ENCODE measurements at regions not wholly inside any gene's neighbourhood (a gene's known extent, or its start where the extent isn't known, plus 50 kb on each side); places are given as distances from the start of the nearest gene placed in this dataset.
"Not testable (repeated sequence)": the region's sequence is repeated elsewhere in the genome, so short reads cannot be mapped to it uniquely, and the experiment has no call there.

DNA sequence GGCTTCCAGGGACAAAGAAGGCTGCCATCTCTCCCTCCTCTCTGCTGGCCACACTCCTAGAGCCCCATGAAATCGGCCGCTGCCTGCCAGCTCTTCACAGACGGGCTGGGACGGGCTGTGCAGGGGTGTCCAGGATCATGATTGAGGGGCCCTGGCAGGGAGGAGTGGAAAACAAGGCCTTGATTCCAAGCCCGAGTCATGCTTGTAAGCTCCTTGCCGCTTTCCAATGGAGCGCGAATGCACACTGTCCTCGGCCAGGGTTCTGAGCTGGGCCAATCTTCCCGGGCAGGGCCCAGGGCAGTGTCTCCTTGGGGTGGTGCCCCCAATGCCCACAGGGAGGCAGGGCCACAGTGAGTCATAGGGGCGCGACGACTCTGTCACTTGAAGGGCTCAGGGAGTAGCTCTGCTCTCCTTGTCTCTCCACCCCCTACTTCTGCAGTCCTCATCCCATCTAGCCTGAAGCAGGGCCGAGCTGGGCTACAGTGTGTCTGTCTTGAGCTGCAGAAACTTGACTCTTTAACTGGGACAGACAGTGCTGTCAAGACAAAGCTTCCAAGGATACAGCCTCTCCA lies 186.2 kb upstream of the SVIL start:
- DNase-seq = peak in 1 of 2 experiments; percentile 44

DNA sequence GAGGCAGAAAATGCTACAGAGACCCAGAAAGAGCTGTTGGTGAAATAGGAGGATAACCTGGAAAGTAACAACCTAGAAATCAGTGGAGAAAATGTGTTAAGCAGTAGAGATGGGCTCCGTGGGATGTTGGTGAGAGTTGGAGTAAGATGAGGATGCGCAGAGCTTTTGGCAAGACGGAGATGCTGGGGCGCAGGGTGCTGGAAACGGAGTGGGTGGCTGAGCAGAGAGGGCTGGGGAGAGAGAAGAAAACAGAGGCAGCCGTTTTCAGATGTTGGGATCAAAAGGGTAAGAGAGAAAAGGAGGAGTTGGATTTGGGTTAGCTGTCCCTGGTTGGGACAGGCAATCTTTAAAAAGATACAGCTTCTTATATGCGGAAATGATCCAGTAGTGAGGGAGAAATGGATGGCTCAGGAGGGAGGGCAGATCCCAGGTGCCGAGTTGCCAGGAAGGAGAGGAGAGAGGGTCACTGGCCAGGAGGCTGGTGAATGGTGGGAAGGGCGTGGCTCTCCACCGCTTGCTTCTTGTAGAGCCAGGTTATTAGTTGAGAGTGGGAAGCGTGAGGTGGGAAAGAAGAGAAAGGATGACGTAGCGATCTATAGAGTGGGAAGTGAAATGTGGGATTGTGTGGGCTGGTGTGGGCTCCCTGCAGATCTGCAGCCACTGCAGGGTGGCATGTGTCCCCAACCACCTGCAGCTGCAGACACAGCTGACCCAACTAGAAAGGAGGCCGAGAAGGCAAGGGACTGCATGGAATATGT lies 182.2 kb upstream of the SVIL start:
- no peak for DNase-seq

DNA sequence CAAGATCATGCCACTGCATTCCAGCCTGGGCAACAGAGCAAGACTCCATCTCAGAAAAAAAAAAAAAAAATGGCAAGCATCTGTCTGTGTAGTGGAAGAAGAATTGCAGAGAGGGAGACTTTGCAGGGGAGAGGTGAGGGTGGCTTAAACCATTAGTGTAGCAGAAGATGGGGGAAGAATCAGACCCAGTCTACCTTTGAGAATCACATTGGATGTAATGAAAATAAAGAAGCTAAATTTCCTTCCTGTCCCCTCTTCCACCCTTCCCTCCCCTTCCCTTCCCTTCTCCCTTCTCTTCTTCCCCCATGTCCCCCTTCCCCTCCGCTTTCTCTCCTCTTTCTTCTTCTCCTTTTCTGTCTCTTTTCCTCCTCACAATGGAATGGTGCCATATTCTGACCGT lies 180.8 kb upstream of the SVIL start:
- DNase-seq = no peak

DNA sequence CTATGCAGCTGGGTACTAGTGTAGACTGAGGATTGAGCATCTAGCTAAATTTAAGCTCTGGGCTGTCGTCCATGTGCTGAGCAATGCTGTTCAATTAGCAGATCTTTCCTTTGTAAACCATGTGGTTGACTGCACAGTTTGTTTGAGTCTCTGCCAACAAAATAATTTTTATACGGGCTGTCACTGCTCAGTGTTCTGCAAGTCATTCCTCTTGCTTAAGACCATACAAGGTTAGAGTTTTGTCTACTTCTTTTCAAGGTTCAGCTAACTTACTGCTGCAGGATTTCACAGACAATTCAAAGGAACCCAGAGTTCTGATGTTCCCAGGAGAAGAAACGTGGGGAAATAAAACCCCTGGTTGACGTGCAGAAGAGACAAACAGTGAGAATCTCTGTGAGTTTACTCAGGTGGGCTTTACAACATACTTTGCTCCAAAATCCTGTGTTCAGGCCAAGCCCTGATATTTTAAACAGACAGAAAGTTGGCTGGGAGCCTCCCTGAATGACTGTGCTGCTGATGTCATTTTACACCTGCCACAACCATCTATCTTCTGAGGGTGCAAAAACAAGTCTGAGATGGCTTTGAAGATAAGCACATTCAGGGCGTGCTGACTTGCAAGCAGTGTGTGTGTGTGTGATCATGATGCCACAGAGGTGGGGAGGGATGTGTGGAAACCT lies 177.1 kb upstream of the SVIL start:
- peak; percentile 35 to 76 for DNase-seq

DNA sequence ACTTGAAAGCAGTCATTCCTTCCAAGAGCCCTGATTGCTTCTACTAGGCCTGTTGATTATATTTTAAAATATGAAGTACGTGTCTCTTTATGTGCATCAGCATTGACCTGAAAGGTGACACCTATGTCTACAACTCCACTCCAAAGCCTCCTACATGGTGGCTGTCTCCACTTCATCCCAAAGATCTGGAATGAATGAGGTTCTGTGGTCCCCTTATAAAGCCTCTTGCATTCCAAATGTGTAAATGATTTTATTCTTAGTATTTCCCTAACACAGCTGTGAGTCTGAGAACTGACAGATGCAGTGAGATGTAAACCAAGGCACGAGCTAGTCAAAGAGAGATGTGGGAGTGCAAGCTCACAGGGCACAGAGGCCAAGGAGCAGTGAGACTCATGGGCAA lies 176.0 kb upstream of the SVIL start:
- no peak for DNase-seq

DNA sequence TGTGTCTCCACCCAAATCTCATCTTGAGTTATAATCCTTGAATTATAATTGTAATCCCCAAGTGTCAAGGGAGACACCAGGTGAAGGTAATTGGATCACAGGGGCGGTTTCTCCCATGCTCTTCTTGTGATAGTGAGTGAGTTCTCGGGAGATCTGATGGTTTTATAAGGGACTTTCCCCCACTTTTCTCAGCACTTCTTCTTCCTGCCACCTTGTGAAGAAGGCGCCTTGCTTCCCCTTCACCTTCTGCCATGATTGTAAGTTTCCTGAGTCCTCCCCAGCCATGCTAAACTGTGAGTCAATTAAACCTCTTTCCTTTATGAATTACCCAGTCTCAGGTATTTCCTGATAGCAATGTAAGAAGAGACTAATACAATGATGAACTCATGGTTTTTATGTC lies 175.5 kb upstream of the SVIL start:
- not testable (repeated sequence) for DNase-seq

DNA sequence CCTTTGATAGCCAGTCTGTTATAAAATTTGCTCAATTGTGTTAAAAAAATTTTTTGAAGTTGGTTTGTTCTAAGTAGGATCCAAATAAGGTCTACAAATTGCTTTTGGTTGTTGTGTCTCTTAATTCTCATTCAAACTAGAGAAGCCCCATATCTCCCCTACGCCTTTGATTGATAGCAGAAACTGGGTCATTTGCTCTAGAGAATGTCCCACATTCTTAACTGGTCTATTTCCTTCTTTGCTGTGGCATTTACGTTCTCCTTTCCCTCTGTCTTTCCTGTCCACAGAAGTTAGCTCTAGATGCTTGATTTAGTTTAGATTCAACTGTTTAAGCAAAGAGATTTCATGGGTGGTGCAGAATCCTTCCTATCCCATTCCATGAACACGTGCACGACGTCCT lies 174.6 kb upstream of the SVIL start:
- no peak for DNase-seq

DNA sequence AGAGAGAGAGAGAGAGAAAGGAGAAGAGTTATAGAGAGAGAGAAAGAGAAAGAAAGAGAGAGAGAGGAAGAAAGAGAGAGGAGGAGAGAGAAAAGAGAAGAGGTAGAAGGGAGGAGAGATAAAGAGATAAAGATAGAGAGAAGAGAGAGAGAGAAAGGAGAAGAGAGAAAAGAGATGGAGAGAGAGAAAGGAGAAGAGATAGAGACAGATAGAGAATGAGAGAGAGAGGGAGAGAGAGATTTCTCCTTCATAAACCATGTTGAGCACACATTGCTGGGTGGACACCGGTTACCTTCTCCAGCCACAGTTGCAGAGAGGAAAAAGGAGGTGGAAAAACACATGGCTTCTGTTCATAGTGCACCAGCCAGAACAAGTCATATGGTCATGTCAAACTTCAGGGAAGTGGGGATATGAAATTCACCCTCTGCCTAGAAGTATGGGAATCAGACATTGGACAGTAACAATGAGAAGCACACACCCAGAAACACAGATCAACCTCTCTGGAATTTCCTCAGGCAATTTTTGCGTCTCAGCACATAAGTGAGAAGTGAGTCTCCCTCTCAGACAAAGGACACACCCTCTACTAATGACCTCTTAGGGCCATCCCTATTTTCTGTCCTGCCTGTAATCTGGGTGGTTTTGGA lies 172.5 kb upstream of the SVIL start:
- DNase-seq = no peak

DNA sequence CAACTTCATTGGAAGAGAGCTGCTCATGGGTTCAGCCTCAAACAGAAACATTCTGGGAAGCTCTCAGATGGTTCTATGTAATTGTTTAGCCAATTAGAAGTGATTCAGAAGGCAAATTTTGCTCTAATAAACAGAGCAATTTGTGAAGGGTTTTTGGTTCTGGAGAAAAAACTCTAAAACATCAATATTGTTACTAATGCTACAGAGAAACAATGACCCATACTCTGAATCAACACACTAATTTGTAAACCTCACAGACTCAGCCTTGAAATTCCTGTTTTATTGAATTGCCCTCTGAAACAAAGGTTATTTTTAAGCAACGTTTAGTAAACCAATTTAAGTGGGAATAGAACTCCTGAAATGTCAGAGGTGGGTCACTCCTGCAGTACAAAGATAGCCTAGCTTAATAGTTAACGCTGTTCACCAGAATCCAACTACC lies 171.6 kb upstream of the SVIL start:
- no peak for DNase-seq

DNA sequence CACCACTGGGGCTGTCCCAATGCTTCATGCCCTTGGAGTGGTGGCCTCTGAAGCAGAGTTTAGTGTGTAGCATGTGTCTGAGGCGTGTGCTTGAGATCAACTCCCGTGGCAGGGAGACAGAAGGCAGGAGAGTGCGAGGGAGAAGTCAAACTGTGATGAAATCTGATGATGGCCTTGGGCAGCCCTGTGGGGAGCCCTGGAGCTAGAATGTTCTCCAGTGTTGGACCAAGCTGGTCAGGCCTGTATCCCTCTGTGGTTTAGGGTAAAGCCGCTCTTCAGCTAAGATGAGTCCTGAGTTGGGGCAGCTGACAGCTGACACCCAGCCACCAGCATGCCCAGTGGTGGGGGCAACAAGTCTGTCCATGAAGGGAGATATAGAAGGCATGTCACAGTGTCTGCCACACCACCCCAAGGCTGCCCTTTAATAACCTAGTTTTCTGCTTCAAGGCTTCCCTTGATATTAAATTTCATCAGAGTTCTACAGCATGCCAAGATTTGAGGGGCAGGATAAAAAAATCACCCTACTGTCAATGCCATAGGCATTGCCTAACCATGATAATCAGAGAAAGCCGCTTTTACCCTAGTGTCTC lies 170.5 kb upstream of the SVIL start:
- DNase-seq = peak in 1 of 2 experiments; percentile 8

DNA sequence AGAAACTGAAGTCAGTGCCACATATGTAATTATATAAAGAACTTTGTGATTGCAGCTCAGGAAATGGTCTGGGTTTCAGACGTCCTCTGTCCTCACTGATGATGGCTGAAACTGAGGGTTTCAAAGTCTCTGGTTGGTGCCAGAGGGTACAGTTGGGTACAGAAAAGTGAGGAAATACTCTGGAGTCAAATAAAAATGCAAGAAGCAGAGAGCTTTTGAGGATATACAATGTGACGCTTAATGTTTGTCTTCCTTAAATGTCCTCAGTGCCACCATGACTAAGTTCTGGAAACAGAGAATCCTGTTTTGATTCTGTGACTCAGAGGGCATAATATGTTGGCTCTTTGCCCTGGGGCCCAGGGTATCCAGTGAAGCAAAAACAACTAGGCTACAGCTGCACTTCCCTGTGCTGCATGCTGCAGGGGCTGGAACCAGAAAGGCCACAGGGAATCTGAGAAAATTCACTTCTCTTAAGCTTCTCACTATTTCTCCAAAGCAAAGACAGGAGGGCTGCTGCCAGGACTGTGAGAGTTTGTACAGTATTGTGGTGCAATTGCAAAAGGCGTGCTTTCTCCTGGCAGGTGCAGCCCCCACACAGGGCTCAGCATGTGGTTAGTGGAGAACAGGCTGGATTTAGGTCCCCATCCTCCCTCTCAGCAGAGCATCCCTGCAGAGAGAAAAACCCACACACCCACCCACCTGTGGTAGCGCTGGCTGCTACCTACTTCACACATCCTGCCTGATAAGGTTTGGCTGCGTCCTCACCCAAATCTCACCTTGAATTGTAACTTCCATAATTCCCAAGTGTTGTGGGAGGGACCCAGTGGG lies 169.5 kb upstream of the SVIL start:
- peak; percentile 38 to 77 for DNase-seq

DNA sequence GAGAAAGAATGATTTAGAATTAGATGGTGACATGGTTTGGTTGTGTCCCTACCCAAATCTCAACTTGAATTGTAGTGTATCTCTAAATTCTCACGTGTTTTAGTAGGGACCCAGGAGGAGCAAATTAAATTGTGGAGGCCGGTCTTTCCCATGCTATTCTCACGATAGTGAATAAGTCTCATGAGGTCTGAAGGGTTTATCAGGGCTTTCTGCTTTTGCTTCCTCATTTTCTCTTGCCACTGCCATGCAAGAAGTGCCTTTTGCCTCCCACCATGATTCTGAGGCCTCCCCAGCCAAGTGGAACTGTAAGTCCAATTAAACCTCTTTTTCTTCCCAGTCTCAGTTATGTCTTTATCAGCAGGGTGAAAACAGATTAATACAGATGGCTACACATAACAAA lies 167.4 kb upstream of the SVIL start:
- no peak for DNase-seq

DNA sequence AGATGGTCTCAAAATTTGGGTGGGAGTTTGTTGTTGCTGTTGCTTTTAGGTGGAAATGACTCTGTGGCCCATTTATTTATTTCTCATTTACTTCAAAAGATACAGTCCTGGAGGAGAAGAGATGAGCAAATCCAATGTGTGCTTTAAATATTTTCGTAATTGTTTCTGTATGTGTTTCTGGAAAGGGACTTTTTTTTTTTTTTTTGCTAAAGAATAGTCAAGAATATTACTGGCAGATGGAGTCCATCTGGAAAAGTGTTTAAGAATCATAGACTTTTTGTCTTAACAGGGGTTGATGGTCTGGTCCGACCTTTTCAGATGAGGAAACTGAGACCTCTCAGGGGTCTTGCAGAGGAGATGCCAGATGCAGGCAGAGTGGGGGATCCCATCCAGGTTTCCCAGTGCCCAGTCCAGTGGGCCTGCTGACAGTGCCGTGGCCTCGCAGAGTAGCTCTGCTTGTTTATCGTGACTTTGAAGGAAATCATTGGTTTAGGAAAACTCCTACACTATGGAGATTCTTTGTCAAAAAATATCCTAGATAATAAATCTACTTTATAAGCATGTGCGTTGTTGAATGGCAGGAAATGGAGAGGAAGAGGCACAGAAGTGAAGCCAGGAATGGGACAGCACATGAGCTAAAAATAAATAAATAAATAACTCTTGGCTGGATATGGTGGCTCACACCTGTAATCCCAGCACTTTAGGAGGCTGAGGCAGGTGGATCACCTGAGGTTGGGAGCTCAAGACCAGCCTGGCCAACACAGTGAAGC lies 164.3 kb upstream of the SVIL start:
- DNase-seq = no peak

DNA sequence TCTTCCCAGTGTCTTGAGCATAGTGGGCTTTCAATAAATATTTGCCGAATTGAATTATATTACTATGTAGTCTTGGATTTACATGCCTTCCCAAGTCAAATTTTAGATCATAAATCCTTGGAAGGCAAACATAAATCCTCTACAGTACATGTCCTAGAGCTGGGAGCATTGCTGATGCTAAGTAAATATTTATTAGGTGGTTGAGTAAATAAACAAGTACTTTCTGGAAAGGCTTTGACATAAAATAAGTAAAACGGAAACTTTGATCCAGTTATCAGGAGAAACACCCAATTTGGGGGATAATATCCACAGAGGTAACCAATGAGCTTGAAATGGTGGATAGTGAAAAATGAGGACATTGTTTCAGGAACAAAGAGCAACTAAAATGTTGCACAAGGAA lies 162.8 kb upstream of the SVIL start:
- DNase-seq = no peak

DNA sequence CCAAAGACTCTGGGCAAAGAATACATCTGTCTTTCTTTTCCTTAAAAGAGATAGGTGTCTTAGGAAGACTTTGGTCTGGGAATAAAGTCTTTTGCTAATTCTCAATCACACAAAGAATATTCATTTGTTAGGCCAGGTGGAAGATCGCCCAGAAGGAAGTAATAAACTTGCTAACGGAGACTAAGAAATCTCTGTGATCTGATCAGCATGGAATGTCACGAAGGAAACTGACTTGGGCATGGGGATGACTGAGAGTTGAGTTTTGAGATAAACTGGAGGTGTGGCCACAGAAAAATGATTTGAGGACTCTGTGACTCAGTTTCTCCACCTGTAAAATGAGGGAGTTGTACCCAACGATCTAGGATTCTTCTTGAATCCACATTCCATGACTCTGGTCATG lies 161.1 kb upstream of the SVIL start:
- no peak for DNase-seq

DNA sequence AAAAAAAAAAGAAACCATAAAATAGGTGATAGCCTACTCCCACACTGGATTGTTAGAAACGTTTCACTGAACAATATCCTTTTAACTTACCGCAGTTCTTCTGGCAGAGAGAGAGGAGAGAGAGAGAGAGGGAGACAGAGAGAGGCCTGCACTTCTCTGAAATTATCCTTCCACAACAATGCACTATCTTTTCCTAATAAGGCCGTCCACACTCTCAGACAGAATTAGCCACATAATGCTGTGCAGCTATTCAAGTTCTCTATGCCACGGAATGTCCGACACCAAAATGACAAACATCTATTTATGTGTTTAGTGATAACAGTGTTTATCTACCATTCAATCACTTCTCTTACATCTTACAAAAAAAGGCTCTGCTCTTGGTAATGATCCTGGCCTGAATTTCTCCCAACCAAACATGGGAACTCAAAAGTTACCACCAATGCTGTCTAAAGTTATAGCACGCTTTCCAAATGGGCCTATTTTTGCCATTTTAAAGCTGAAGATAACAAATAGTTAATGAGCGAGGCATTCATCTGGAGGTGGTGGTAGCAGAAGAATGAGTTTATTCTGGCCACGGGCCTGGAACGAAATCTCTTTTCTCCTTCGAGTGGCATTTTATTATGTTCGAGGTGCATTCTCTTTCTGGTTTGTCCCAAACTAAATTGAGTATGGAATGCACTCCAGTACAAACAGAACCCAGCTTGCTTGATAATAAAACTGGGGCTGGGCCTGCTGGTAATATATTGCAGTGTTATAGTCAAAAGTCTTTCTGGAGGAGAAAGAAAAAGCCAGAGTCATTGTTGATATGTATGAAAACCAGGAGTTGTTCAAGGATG lies 160.2 kb upstream of the SVIL start:
- DNase-seq = no peak

DNA sequence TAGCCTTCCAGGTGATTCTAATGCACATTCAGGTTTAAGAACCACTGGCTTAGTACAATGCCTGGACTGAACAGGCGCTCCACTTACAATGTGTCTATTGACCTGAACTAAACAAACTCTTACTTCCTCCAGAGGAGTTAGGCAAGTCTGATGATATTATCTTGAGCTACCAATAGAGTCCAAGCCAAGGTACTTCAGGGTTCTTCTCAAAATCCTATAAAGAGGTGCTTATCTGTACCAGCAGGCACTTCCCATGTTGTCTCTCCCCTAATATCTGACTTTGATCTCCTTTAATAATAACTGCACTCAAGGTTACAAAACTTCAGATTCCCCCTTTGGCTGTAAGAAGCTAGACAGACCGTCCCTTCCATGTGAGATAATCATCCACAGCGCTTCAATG lies 157.0 kb upstream of the SVIL start:
- DNase-seq = no peak

DNA sequence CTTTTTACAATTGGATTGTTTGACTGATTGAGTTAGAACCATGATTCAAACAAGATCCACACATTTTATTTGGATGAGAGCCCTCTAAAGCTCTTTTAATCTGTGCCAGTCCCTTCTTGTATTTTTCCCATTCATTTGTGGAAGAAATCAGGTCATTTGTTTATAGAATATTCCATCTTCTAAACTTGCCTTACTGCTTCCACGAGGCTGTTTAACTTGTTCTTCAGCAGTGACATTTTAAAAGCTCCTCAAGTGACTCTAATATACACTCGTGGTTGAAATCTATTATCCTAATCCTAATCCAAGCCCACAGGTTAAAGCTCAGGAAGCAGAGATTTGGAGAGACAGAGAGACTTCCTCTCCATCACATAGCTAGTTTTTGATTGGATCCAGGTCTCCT lies 155.4 kb upstream of the SVIL start:
- no peak for DNase-seq

DNA sequence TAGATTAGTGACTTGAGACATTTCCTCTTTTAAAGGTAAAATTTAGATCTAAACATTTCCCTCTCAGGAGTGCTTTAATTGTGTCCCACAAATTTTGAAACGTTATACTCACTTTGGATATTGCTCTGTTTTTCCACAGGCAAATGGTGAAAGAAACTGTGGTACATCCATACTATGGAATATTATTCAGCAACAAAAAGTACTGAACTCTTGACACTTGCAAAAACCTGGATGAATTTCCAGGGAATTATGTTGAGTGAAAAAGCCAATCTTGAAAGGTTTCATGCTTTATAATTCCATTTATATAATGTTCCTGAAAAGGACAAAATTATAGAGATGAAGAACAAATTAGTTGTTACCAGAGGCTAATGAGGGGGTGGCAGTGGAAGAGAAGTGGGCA lies 153.3 kb upstream of the SVIL start:
- no peak for DNase-seq

DNA sequence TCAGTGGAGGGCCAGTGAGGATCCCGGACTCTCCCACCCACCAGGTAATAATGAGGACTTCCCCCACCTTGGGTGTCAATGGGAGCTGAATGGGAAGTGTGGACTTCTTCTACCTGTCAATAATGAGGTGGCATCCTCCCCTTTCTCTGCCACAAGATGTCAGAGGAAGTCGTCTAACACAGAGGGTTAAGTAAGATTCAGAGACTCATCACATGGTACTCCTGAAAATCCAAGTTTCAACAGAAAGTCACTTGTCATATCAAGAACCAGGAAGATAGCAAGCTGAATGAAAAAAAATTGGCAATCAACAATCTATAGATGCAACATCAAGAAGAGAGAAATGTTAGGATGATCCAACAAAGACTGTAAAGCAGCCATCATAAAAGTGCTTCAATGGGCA lies 150.9 kb upstream of the SVIL start:
- no peak for DNase-seq
